ENCODE measurements at regions not wholly inside any gene's neighbourhood (a gene's known extent, or its start where the extent isn't known, plus 50 kb on each side); places are given as distances from the start of the nearest gene placed in this dataset.

GRCh38 chr15:70473581-70474370 lies 289.6 kb downstream of the UACA start:
- 76% methylated on average over 15 of the region's 15 CpGs for WGBS (ENCODE audit: low lambda C conversion rate, missing lambda C conversion rate)
- Histone ChIP-seq H3K4me1 (ENCODE audit: insufficient read depth) (no peaks in the 10 kb centered on the region), H3K27ac (no peak overlapping the region), H4K20me1 (ENCODE audit: insufficient read depth, poor library complexity, severe bottlenecking) (no peaks in the 10 kb centered on the region), H3K27me3 (no peaks in the 10 kb centered on the region), H2AFZ (no peak overlapping the region), H3K79me2 (no peaks in the 10 kb centered on the region), H3K9me2 (replicated peaks; ENCODE audit: insufficient read depth) (no peaks in the 10 kb centered on the region), H3K4me3 (no peak overlapping the region), H3K4me2 (no peak overlapping the region), H3K36me3 (replicated peaks; ENCODE audit: insufficient read depth, low read depth) (no peaks in the 10 kb centered on the region), H3K9me3 (ENCODE audit: low read depth) (no peaks in the 10 kb centered on the region)
- DNase-seq (ENCODE audit: low spot score), result no peak
- TF ChIP-seq EZH2phosphoT487 (IDR thresholded peaks at IDR 0.05; ENCODE audit: low read depth, severe bottlenecking, unreplicated experiment) (no peak), EZH2 (IDR thresholded peaks at IDR 0.05; ENCODE audit: borderline replicate concordance) (no peak), CTCF (IDR thresholded peaks at IDR 0.05; ENCODE audit: poor library complexity) (no peak)

GRCh38 chr15:70471517-70471916 lies 291.8 kb downstream of the UACA start:
- TF ChIP-seq EZH2 (IDR thresholded peaks at IDR 0.05; ENCODE audit: borderline replicate concordance), result no peak
- TF ChIP-seq EZH2phosphoT487 (IDR thresholded peaks at IDR 0.05; ENCODE audit: low read depth, severe bottlenecking, unreplicated experiment), result no peak
- TF ChIP-seq CTCF (IDR thresholded peaks at IDR 0.05; ENCODE audit: poor library complexity), result no peak
- no peaks in the 10 kb centered on the region for H3K27me3 ChIP-seq
- no peaks in the 10 kb centered on the region for H3K4me1 ChIP-seq (ENCODE audit: insufficient read depth)
- no peak overlapping the region for H3K4me3 ChIP-seq
- no peaks in the 10 kb centered on the region for H3K9me2 ChIP-seq (replicated peaks; ENCODE audit: insufficient read depth)
- no peaks in the 10 kb centered on the region for H3K36me3 ChIP-seq (replicated peaks; ENCODE audit: insufficient read depth, low read depth)
- no peak overlapping the region for H3K4me2 ChIP-seq
- no peak for DNase-seq (ENCODE audit: low spot score)
- WGBS (ENCODE audit: low lambda C conversion rate, missing lambda C conversion rate), result 65% methylated on average over 1 of the region's 1 CpG
- no peak overlapping the region for H2AFZ ChIP-seq
- no peak overlapping the region for H3K27ac ChIP-seq
- H3K79me2 ChIP-seq, result no peaks in the 10 kb centered on the region
- no peaks in the 10 kb centered on the region for H3K9me3 ChIP-seq (ENCODE audit: low read depth)
- no peaks in the 10 kb centered on the region for H4K20me1 ChIP-seq (ENCODE audit: insufficient read depth, poor library complexity, severe bottlenecking)

GRCh38 chr15:70470556-70471191 lies 292.7 kb downstream of the UACA start:
- Histone ChIP-seq H3K9me3 (ENCODE audit: low read depth) (no peaks in the 10 kb centered on the region), H3K79me2 (no peaks in the 10 kb centered on the region), H3K27me3 (no peaks in the 10 kb centered on the region), H3K4me2 (no peak overlapping the region), H4K20me1 (ENCODE audit: insufficient read depth, poor library complexity, severe bottlenecking) (no peaks in the 10 kb centered on the region), H3K36me3 (replicated peaks; ENCODE audit: insufficient read depth, low read depth) (no peaks in the 10 kb centered on the region), H3K4me3 (no peak overlapping the region), H3K27ac (no peak overlapping the region), H3K4me1 (ENCODE audit: insufficient read depth) (no peaks in the 10 kb centered on the region), H3K9me2 (replicated peaks; ENCODE audit: insufficient read depth) (no peaks in the 10 kb centered on the region), H2AFZ (no peak overlapping the region)
- no peak for DNase-seq (ENCODE audit: low spot score)
- 84% methylated on average over 7 of the region's 7 CpGs for WGBS (ENCODE audit: low lambda C conversion rate, missing lambda C conversion rate)
- TF ChIP-seq EZH2 (IDR thresholded peaks at IDR 0.05; ENCODE audit: borderline replicate concordance), result no peak
- TF ChIP-seq CTCF (IDR thresholded peaks at IDR 0.05; ENCODE audit: poor library complexity), result no peak

Measured in hepatocyte (in vitro differentiated cells).